IMR-90 (cell line): ENCODE measurements at regions not wholly inside any gene's neighbourhood (a gene's known extent, or its start where the extent isn't known, plus 50 kb on each side); places are given as distances from the start of the nearest gene placed in this dataset.

ENCODE experiments used
- ATAC-seq: fragments of 200-7000 bp; cut with Tn5 transposase; 2 replicates; pipeline ENCODE4 v1.9.1; 2020; ENCODE audit warnings: low read depth, mild to moderate bottlenecking, moderate library complexity
- BruUV-seq: library from RNA; stranded (reverse); fragments of 400-500 nt; replicated peaks from 2 replicates; lab custom pipeline; 2021; lab: Mats Ljungman, UMichigan
- CTCF ChIA-PET: fragments of 300-600 bp; formaldehyde crosslinking; extraction: SDS; loops from one replicate; lab custom pipeline; 2021; ENCODE audit warnings: antibody characterized with exemption; lab: Yijun Ruan, JAX
- POLR2A ChIA-PET: fragments of 300-600 bp; sonication (Branson Sonifier 250); formaldehyde crosslinking; loops from one replicate; lab custom pipeline; 2022; ENCODE audit warnings: antibody characterized with exemption; ENCODE audit not compliant: unreplicated experiment; lab: Charles Lee
- DNase-seq: peaks from one replicate; pipeline ENCODE4 v3.0.0; 2013
- H2AFZ ChIP-seq: replicated peaks from 2 replicates; pipeline ENCODE3; 2013; ENCODE audit warnings: low read length, mild to moderate bottlenecking; ENCODE audit not compliant: poor library complexity
- H2AK5ac ChIP-seq: 2 replicates; pipeline ENCODE4 v1.6.1; 2013; ENCODE audit warnings: low read depth, low read length, inconsistent platforms
- H2AK9ac ChIP-seq: replicated peaks from 2 replicates; pipeline ENCODE3; 2013; ENCODE audit warnings: mild to moderate bottlenecking, low read depth, low read length, moderate library complexity; ENCODE audit not compliant: poor library complexity
- H2BK120ac ChIP-seq: 2 replicates; pipeline ENCODE4 v1.6.1; 2013; ENCODE audit warnings: low read depth, low read length, inconsistent platforms
- H2BK15ac ChIP-seq: 3 replicates; pipeline ENCODE4 v1.6.1; 2013; ENCODE audit warnings: low read depth, low read length, inconsistent platforms
- H2BK20ac ChIP-seq: 2 replicates; pipeline ENCODE4 v1.6.1; 2013; ENCODE audit warnings: low read depth, mild to moderate bottlenecking, inconsistent platforms, low read length, moderate library complexity
- H2BK5ac ChIP-seq: 2 replicates; pipeline ENCODE4 v1.6.1; 2013; ENCODE audit warnings: mild to moderate bottlenecking, low read depth, low read length, inconsistent platforms; ENCODE audit not compliant: poor library complexity, severe bottlenecking
- H3K14ac ChIP-seq: replicated peaks from 2 replicates; pipeline ENCODE4 v1.6.1; 2013; ENCODE audit warnings: low read depth, low read length, inconsistent platforms
- H3K18ac ChIP-seq: 2 replicates; pipeline ENCODE4 v1.6.1; 2013; ENCODE audit warnings: low read depth, low read length, control low read depth
- H3K23ac ChIP-seq: 2 replicates; pipeline ENCODE4 v1.6.1; 2013; ENCODE audit warnings: low read depth, low read length, inconsistent platforms
- H3K27ac ChIP-seq: 2 replicates; pipeline ENCODE4 v1.5.1; 2013; ENCODE audit warnings: mild to moderate bottlenecking, control low read depth, low read length; ENCODE audit not compliant: insufficient read depth
- H3K27me3 ChIP-seq: 2 replicates; pipeline ENCODE4 v1.6.1; 2013; ENCODE audit warnings: low read length; ENCODE audit not compliant: control insufficient read depth, insufficient read depth
- H3K36me3 ChIP-seq: 2 replicates; pipeline ENCODE4 v1.6.1; 2013; ENCODE audit warnings: low read length, mixed read lengths; ENCODE audit not compliant: control insufficient read depth, insufficient read depth
- H3K4ac ChIP-seq: 2 replicates; pipeline ENCODE4 v1.6.1; 2013; ENCODE audit warnings: low read depth, low read length, inconsistent platforms
- H3K4me1 ChIP-seq: 2 replicates; pipeline ENCODE4 v1.6.1; 2013; ENCODE audit warnings: low read length, mixed read lengths; ENCODE audit not compliant: control insufficient read depth, insufficient read depth
- H3K4me2 ChIP-seq: 2 replicates; pipeline ENCODE4 v1.6.1; 2013; ENCODE audit warnings: low read depth, mild to moderate bottlenecking, control low read depth, low read length, moderate library complexity
- H3K4me3 ChIP-seq: 2 replicates; pipeline ENCODE4 v1.5.1; 2013; ENCODE audit warnings: low read depth, mild to moderate bottlenecking, control low read depth, low read length, moderate library complexity; ENCODE audit not compliant: insufficient read depth
- H3K56ac ChIP-seq: 2 replicates; pipeline ENCODE4 v1.6.1; 2013; ENCODE audit warnings: low read length, inconsistent platforms; ENCODE audit not compliant: insufficient read depth; ENCODE audit errors: extremely low read depth
- H3K79me1 ChIP-seq, 2 experiments: 2 replicates each; pipeline ENCODE4 v1.6.1; 2013; ENCODE audit warnings: low read length in 2 of 2, inconsistent platforms in 1 of 2, low read depth in 1 of 2
- H3K9ac ChIP-seq: 2 replicates; pipeline ENCODE4 v1.6.1; 2013; ENCODE audit warnings: low read depth, low read length, control low read depth
- H3K9me1 ChIP-seq: 2 replicates; pipeline ENCODE4 v1.6.1; 2013; ENCODE audit warnings: low read length, inconsistent platforms; ENCODE audit not compliant: insufficient read depth
- H3K9me3 ChIP-seq: 2 replicates; pipeline ENCODE4 v1.6.1; 2013; ENCODE audit warnings: low read length; ENCODE audit not compliant: control insufficient read depth, insufficient read depth
- H4K20me1 ChIP-seq: 2 replicates; pipeline ENCODE4 v1.6.1; 2013; ENCODE audit warnings: low read length, inconsistent platforms; ENCODE audit not compliant: insufficient read depth
- H4K5ac ChIP-seq: 2 replicates; pipeline ENCODE4 v1.6.1; 2013; ENCODE audit warnings: mild to moderate bottlenecking, low read depth, low read length, control low read depth
- H4K8ac ChIP-seq, 2 experiments: 2 replicates each; pipeline ENCODE4 v1.6.1; 2013; ENCODE audit warnings: low read depth in 2 of 2, low read length in 2 of 2, control low read depth in 1 of 2, inconsistent platforms in 1 of 2
- H4K91ac ChIP-seq: 2 replicates; pipeline ENCODE4 v1.6.1; 2013; ENCODE audit warnings: low read depth, low read length, inconsistent platforms; ENCODE audit not compliant: insufficient read depth
- BHLHE40 ChIP-seq: fragments of 150-350 bp; IDR thresholded peaks from 2 replicates; pipeline ENCODE4 v1.6.1; 2016; ENCODE audit warnings: mild to moderate bottlenecking, low read depth, low read length
- CEBPB ChIP-seq: IDR thresholded peaks from 2 replicates; pipeline ENCODE4 v1.6.1; 2012; ENCODE audit warnings: low read depth, low read length, improper control_type of control experiment
- CHD1 ChIP-seq: IDR thresholded peaks from 2 replicates; pipeline ENCODE4 v1.6.1; 2012; ENCODE audit warnings: low read depth, low read length, improper control_type of control experiment
- CTCF ChIP-seq: conservative IDR thresholded peaks from 2 replicates; pipeline ENCODE4 v1.5.1; 2012; ENCODE audit warnings: mild to moderate bottlenecking, low read depth, low read length, improper control_type of control experiment
- ELK1 ChIP-seq: fragments of 150-350 bp; IDR thresholded peaks from 2 replicates; pipeline ENCODE4 v1.6.1; 2016; ENCODE audit warnings: low read depth, mild to moderate bottlenecking, low read length, moderate library complexity, borderline replicate concordance
- FOS ChIP-seq: fragments of 150-350 bp; IDR thresholded peaks from 2 replicates; pipeline ENCODE4 v1.6.1; 2016; ENCODE audit warnings: low read depth, low read length
- MAFK ChIP-seq: IDR thresholded peaks from 2 replicates; pipeline ENCODE4 v1.6.1; 2012; ENCODE audit warnings: low read depth, low read length, improper control_type of control experiment
- MXI1 ChIP-seq: IDR thresholded peaks from 2 replicates; pipeline ENCODE4 v1.6.1; 2012; ENCODE audit warnings: low read depth, mild to moderate bottlenecking, low read length, moderate library complexity, borderline replicate concordance
- NFE2L2 ChIP-seq: fragments of 150-350 bp; IDR thresholded peaks from 2 replicates; pipeline ENCODE4 v1.6.1; 2016; ENCODE audit warnings: low read depth, mild to moderate bottlenecking, low read length
- POLR2A ChIP-seq: IDR thresholded peaks from 2 replicates; pipeline ENCODE4 v1.6.1; 2012; ENCODE audit warnings: mild to moderate bottlenecking, low read depth, low read length
- RAD21 ChIP-seq: IDR thresholded peaks from 2 replicates; pipeline ENCODE4 v1.6.1; 2012; ENCODE audit warnings: low read length, improper control_type of control experiment
- RCOR1 ChIP-seq: IDR thresholded peaks from 2 replicates; pipeline ENCODE4 v1.6.1; 2012; ENCODE audit warnings: mild to moderate bottlenecking, low read length, improper control_type of control experiment; ENCODE audit not compliant: insufficient replicate concordance
- RFX5 ChIP-seq: IDR thresholded peaks from 2 replicates; pipeline ENCODE4 v1.8.0; 2012; ENCODE audit warnings: low read depth, mild to moderate bottlenecking, low read length, moderate library complexity
- SMC3 ChIP-seq: fragments of 150-350 bp; IDR thresholded peaks from 2 replicates; pipeline ENCODE4 v1.6.1; 2016; ENCODE audit warnings: low read depth, mild to moderate bottlenecking, antibody characterized with exemption, low read length, moderate library complexity
- USF2 ChIP-seq: fragments of 150-350 bp; IDR thresholded peaks from 2 replicates; pipeline ENCODE4 v1.6.1; 2017; ENCODE audit warnings: mild to moderate bottlenecking, antibody characterized with exemption, low read length, low read depth
- WGBS, 2 experiments: methylation state at CpG; one replicate each; pipeline versions ENCODE4 v1.1.5 to v1.1.7; 2013; ENCODE audit warnings: missing lambda C conversion rate in 2 of 2; ENCODE audit not compliant: insufficient read length in 1 of 2; ENCODE audit errors: extremely low coverage in 2 of 2; 5-methylcytosine and 5-hydroxymethylcytosine counted together
- dilution Hi-C: fragments of 300-500 bp; cut with HindIII; formaldehyde crosslinking; loops from one replicate; pipeline ENCODE4 v1.14.3; 2018; ENCODE audit warnings: low sequenced_read_pairs; ENCODE audit not compliant: unreplicated experiment
- in situ Hi-C: fragments of 300-500 bp; cut with MboI; formaldehyde crosslinking; loops from 3 replicates; pipeline ENCODE4 v1.14.3; 2019; ENCODE audit warnings: low sequenced_read_pairs, inconsistent platforms, mixed read lengths
- intact Hi-C: fragments of 100-400 bp; cut with micrococcal nuclease; formaldehyde crosslinking; loops from 2 replicates; pipeline ENCODE4 v1.10.0; 2022

GRCh38 chr2:192487636-192488035 lies 292.9 kb upstream of the TMEFF2 start:
- Histone ChIP-seq H3K14ac (no peak overlapping the region), H3K27ac (no peak overlapping the region), H3K4me3 (no peak overlapping the region), H3K4ac (no peak overlapping the region), H4K8ac (no peak overlapping the region), H3K56ac (no peak overlapping the region), H4K20me1 (no peaks in the 10 kb centered on the region), H3K4me2 (no peak overlapping the region), H3K9ac (no peak overlapping the region), H3K9me3 (peaks cover 6% of the 10 kb centered on the region), H2BK120ac (no peak overlapping the region), H3K23ac (no peak overlapping the region), H4K5ac (no peak overlapping the region), H3K9me1 (no peaks in the 10 kb centered on the region), H3K27me3 (no peaks in the 10 kb centered on the region), H3K4me1 (no peaks in the 10 kb centered on the region), H2AK9ac (no peak overlapping the region), H4K91ac (no peak overlapping the region), H3K18ac (no peak overlapping the region), H3K79me1 (no peaks in the 10 kb centered on the region), H3K36me3 (no peaks in the 10 kb centered on the region), H2BK5ac (no peak overlapping the region), H2BK20ac (no peak overlapping the region), H2BK15ac (no peak overlapping the region), H2AK5ac (no peak overlapping the region), H2AFZ (no peak overlapping the region)
- WGBS, 2 experiments, result 50% methylated on average over 2 of the region's 11 CpGs; no CpG with 5 or more reads in 1 of the 2 experiments
- DNase-seq (no peak), ATAC-seq (no peak)
- BruUV-seq, result no TSS peak
- dilution Hi-C loops, result no loop called here
- in situ Hi-C loops, result no loop called here
- intact Hi-C loops, result no loop called here
- ChIA-PET CTCF (no interaction called here), POLR2A (no interaction called here)
- TF ChIP-seq CTCF, result no peak
- no peak for TF ChIP-seq SMC3
- TF ChIP-seq CEBPB, result no peak
- no peak for TF ChIP-seq CHD1
- TF ChIP-seq NFE2L2, result no peak
- TF ChIP-seq RCOR1, result no peak
- no peak for TF ChIP-seq MAFK
- no peak for TF ChIP-seq ELK1
- TF ChIP-seq RFX5, result no peak
- TF ChIP-seq FOS, result no peak
- TF ChIP-seq POLR2A, result no peak
- TF ChIP-seq BHLHE40, result no peak
- TF ChIP-seq RAD21, result no peak
- no peak for TF ChIP-seq USF2
- no peak for TF ChIP-seq MXI1
